HPDE6-E6E7 (cell line): ENCODE measurements at regions not wholly inside any gene's neighbourhood (a gene's known extent, or its start where the extent isn't known, plus 50 kb on each side); places are given as distances from the start of the nearest gene placed in this dataset.
"Not testable (repeated sequence)": the region's sequence is repeated elsewhere in the genome, so short reads cannot be mapped to it uniquely, and the experiment has no call there.

Source experiments
- DNase-seq: peaks from one replicate; pipeline ENCODE4 v3.0.0; 2011; ENCODE audit warnings: missing footprints; ENCODE audit errors: extremely low spot score

- no peak for DNase-seq
Measured at GRCh38 chr13:44053208-44053607, 173.5 kb downstream of the LACC1 start.

DNA sequence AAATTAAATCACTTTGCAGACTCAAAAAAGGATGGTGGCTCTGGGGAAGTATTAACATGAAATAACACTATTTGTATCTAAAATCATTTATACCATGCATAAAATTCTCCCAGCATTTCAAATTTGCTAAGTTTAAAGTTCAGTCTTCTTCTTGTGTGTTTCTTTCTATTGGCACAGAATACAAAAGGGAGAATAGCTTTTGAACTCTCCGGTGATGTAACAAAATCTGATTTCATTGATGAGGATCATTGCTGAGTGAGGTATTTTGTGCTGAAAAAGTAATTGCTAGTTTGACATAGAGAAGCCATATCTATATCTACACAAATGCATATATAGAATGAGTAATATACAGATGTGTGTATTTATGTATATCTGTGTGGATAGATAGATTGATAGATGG, 174.8 kb downstream of the LACC1 start:
- no peak for DNase-seq

GRCh38 chr13:44055681-44056080, 176.0 kb downstream of the LACC1 start:
- DNase-seq: not testable (repeated sequence)

GRCh38 chr13:44058067-44058466, 178.4 kb downstream of the LACC1 start:
- no peak for DNase-seq

GRCh38 chr13:44058624-44059215, 179.0 kb downstream of the LACC1 start:
- no peak for DNase-seq

GRCh38 chr13:44061876-44062275, 182.2 kb downstream of the LACC1 start:
- no peak for DNase-seq

GRCh38 chr13:44063467-44063866, 183.8 kb downstream of the LACC1 start:
- DNase-seq: no peak

GRCh38 chr13:44063881-44064280, 184.2 kb downstream of the LACC1 start:
- DNase-seq: no peak

GRCh38 chr13:44064357-44064756, 184.7 kb downstream of the LACC1 start:
- no peak for DNase-seq

GRCh38 chr13:44068169-44068568, 188.5 kb downstream of the LACC1 start:
- DNase-seq: no peak

DNA sequence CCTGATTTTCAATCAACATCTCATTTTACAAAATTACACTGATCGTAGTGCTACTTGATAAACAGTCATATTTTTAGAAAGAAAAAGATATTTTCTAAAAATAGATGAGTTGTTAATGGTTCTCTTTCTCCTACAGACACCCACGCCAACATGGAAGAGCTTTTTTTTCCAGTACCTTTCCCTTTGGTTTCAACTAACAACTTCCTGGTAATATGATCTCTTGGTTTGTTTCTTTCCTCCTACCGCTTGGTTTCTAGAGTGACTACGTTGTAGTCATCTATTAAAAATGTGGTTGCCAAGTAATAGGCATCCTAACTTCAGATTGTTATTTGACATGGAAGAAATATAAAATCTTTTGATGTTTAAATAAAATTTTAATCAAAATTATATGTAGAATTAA, 189.0 kb downstream of the LACC1 start:
- peak; percentile 9 for DNase-seq

DNA sequence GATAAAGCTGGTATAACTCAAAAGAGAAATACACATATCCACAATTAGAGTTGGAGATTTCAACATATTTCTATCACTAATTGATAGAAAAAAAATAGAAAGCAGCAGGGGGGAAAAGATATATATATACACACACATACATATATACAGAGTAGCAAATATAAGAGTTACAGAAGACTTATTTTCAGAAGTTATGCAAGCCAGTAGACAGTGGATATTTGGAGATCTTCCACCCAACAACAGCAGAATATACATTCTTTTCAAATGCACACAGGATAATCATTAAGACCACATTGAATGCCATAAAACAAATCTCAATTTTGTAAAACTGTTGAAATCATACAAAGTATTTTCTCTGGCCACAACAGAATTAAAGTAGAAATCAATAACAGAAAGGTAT, 192.8 kb downstream of the LACC1 start:
- DNase-seq: no peak

GRCh38 chr13:44074611-44075010, 194.9 kb downstream of the LACC1 start:
- no peak for DNase-seq

DNA sequence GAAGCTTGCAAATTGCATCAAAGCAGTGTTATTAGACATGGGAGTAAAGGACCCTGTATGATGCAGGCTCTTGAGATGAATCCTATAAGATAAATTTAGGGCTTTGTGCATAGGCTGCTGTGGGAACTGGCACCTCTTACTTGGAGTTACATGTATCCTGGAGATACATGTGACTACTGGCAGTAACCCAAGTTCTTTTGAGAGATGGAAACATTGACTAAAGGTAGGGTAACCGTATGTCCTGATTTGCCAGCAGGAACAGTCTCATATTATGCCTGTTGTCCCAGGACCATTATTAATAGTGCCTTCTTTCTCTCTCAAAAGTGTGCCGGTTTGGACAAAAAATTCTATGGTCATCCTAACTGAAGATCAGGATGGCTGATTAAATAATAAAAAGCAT, 195.4 kb downstream of the LACC1 start:
- no peak for DNase-seq

DNA sequence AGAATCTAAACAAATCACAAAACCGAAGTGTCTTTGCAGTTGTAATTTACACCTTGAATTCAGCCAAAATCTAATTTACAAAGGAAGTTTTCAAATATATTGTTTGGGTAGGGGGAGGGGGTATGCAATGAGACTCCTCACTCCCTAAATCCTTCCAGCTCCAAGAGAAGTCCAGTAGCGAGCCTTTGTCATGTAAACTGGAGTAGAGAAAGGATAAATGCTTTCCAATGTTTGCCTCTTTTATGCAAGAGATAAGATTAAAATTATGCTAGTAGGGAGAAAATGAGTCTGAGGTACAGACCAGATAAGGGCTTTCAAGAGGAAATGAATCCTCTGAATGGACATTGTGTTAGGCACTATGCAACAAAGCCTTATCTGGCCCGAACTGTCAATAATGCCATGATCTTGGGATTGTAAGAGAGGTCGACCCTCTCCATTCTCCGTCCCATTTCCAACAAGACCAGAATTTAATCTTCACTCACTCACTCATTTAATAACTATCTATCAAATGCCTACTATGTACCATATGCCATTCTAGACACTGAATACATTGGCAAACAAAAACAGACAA, 199.2 kb downstream of the LACC1 start:
- no peak for DNase-seq

GRCh38 chr13:44079413-44080205, 199.9 kb downstream of the LACC1 start:
- DNase-seq: no peak

DNA sequence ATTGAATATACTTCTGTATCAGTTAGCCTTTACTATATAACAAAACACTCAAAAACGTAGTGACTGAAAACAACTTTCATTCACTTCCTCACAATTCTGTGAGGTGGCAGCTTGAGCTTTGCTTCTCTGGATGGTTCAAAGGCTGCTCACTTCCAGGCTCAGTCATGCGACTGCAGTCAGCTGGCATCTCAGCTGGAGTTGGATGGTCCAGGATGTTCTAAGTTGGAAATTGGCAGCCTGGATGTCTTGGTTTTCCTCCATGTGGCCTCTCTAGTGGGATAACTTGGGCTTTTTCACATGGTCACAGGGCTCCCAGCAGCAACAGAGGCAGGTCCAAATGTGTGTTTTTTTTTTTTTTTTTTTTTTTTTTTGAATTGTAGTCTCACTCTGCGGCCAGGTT, 204.4 kb downstream of the LACC1 start:
- DNase-seq: no peak

- DNase-seq: no peak
Measured at GRCh38 chr13:44086389-44086788, 206.7 kb downstream of the LACC1 start.

GRCh38 chr13:44088411-44088810, 208.7 kb downstream of the LACC1 start:
- DNase-seq: no peak

DNA sequence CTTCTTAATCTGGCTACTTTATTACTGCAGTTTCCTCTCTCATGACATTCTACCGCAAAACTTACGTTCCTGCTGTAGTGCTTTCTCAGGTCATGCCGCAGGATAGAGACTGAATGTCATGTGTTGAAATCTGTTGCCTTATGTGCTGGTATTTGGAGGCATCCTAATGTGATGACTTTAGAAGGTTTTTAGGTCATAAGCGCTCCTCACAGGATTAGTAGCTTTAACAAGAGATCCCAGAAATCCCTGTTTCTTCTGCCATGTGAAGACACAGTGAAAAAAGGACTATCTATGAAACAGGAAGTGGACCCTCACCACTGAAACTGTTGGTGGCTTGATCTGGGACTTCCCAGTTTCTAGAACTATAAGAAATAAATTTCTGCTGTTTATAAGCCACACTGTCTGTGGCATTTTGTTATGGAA, 209.3 kb downstream of the LACC1 start:
- no peak for DNase-seq

GRCh38 chr13:44089452-44089851, 209.7 kb downstream of the LACC1 start:
- DNase-seq: no peak

DNA sequence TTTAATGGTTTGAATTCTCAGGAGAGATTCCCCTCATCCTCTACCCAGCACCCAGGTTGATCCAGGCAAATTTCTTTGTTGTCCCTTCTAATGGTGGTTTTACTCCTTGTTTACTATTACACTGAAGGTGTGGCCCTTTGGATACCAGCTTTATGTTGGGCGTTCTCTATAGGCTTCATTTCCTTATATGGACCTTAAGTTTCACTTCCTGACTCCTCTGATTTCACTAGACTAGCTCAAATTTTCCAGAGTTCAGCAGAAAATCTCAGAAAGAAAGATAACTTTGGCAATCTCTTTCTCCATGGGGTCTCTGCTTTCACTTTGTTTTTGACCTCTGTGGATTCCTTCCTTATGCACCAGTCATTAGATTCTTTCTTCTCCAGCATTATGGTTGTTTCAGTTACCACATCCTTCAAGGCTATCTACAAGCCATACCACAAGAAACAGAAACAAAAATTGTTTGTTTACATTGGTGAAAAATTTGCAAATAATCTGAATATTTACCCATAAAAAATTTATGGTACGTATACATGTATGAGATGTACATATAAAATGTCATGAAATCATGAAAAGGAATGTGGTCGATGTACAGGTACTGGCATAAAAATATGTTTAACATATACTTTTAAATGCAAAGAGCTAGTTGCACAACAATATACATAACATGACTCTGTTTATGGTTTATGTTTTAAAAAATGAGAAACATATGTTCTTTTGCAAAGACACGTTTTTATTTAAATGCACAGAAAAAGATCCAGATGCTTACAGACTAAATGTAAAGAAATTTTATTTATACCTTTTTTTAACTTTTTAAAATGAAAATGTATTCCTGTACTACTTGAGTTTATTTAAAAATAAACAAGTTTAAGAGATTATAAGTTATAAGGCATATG, 212.6 kb downstream of the LACC1 start:
- DNase-seq: no peak
